A673 (cell line): ENCODE measurements at regions not wholly inside any gene's neighbourhood (a gene's known extent, or its start where the extent isn't known, plus 50 kb on each side); places are given as distances from the start of the nearest gene placed in this dataset.

Source experiments
- BruUV-seq: library from RNA; stranded (reverse); fragments of 400-500 nt; replicated peaks from 2 replicates; lab custom pipeline; 2021; lab: Mats Ljungman, UMichigan
- CTCF ChIA-PET: fragments of 300-600 bp; sonication (Branson Sonifier 250); formaldehyde crosslinking; loops from one replicate; lab custom pipeline; 2022; ENCODE audit warnings: antibody characterized with exemption; lab: Charles Lee
- POLR2A ChIA-PET: fragments of 300-600 bp; sonication (Branson Sonifier 250); formaldehyde crosslinking; loops from one replicate; lab custom pipeline; 2022; ENCODE audit warnings: antibody characterized with exemption; ENCODE audit not compliant: low non-redundant PET; lab: Charles Lee
- DNase-seq: peaks from one replicate; pipeline ENCODE4 v3.0.0-alpha.2; 2015; ENCODE audit warnings: low spot score
- H3K27ac ChIP-seq: fragments of 200-600 bp; sonication (generic); 2 replicates; pipeline ENCODE4 v1.5.1; 2016; ENCODE audit warnings: mixed run types, low read depth, mild to moderate bottlenecking, mixed read lengths, antibody characterized with exemption, low read length; ENCODE audit not compliant: poor library complexity, severe bottlenecking
- H3K27me3 ChIP-seq: fragments of 200-600 bp; sonication (generic); replicated peaks from 2 replicates; pipeline ENCODE4 v1.6.1; 2017; ENCODE audit warnings: mixed run types, low read depth, mild to moderate bottlenecking, mixed read lengths, antibody characterized with exemption, low read length; ENCODE audit not compliant: insufficient read depth, poor library complexity
- H3K36me3 ChIP-seq: fragments of 200-600 bp; sonication (generic); 2 replicates; pipeline ENCODE4 v1.6.1; 2016; ENCODE audit warnings: mixed run types, mild to moderate bottlenecking, mixed read lengths, antibody characterized with exemption, low read length; ENCODE audit not compliant: insufficient read depth, poor library complexity, severe bottlenecking
- H3K4me1 ChIP-seq: fragments of 200-600 bp; sonication (generic); 2 replicates; pipeline ENCODE4 v1.6.1; 2017; ENCODE audit warnings: mixed run types, mild to moderate bottlenecking, mixed read lengths, antibody characterized with exemption, low read length; ENCODE audit not compliant: insufficient read depth, poor library complexity, severe bottlenecking
- H3K4me3 ChIP-seq: fragments of 200-600 bp; sonication (generic); 2 replicates; pipeline ENCODE4 v1.5.1; 2016; ENCODE audit warnings: low read depth, mixed run types, mild to moderate bottlenecking, mixed read lengths, low read length; ENCODE audit not compliant: poor library complexity, severe bottlenecking
- H3K9me3 ChIP-seq: fragments of 200-600 bp; sonication (generic); 2 replicates; pipeline ENCODE4 v1.6.1; 2016; ENCODE audit warnings: mixed run types, low read depth, mild to moderate bottlenecking, mixed read lengths, antibody characterized with exemption, low read length; ENCODE audit not compliant: poor library complexity, severe bottlenecking
- EZH2 ChIP-seq: fragments of 200-600 bp; sonication (generic); IDR thresholded peaks from 2 replicates; pipeline ENCODE4 v1.6.1; 2017; ENCODE audit warnings: borderline replicate concordance, low read depth, mild to moderate bottlenecking, mixed read lengths, antibody characterized with exemption, low read length; ENCODE audit not compliant: poor library complexity, severe bottlenecking
- intact Hi-C: fragments of 100-400 bp; cut with micrococcal nuclease; formaldehyde crosslinking; loops from one replicate; pipeline ENCODE4 v1.10.0; 2022; ENCODE audit not compliant: unreplicated experiment
- TF ChIP-seq, protein P1 (sequence below): fragments of 300-800, 200-600 bp; sonication (generic); conservative IDR thresholded peaks from 2 replicates; pipeline ENCODE4 v1.5.1; 2017; ENCODE audit warnings: low read depth, mild to moderate bottlenecking, antibody characterized with exemption, low read length, moderate library complexity, mixed read lengths

DNA sequence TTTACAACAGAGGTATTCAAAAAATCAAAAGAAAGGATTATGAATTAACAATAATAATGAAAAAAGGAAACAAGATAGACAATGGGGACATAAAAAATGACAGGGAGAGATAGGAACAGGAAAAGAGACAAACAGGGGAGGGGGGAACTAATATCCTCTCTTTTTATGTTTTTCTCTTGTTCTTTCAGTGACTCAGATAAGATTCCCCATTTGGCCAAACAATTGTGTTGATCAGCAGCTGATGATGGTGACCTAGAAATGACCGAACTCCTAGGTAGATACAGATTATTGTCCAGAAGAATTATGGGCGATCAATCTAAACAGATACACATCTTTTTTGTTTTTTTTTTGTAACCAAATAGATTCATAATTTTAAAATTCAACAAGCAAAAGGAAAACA is 1277.2 kb upstream of the FLRT2 start:
- no TSS peak for BruUV-seq
- no peaks in the 10 kb centered on the region for H3K36me3 ChIP-seq
- peak overlapping the region; percentile 33 for H3K27ac ChIP-seq
- DNase-seq = peak; percentile 36
- H3K27me3 ChIP-seq = no peaks in the 10 kb centered on the region
- H3K4me3 ChIP-seq = no peak overlapping the region
- ChIA-PET POLR2A (interaction anchor here (0.7 kb wide), 1 partner anchor 280 kb away, joined by 4 read pairs; no protein-coding TSS in a partner anchor), CTCF (no interaction called here)
- H3K4me1 ChIP-seq = peaks cover 52% of the 10 kb centered on the region
- no peaks in the 10 kb centered on the region for H3K9me3 ChIP-seq
- TF ChIP-seq, protein P1, sequence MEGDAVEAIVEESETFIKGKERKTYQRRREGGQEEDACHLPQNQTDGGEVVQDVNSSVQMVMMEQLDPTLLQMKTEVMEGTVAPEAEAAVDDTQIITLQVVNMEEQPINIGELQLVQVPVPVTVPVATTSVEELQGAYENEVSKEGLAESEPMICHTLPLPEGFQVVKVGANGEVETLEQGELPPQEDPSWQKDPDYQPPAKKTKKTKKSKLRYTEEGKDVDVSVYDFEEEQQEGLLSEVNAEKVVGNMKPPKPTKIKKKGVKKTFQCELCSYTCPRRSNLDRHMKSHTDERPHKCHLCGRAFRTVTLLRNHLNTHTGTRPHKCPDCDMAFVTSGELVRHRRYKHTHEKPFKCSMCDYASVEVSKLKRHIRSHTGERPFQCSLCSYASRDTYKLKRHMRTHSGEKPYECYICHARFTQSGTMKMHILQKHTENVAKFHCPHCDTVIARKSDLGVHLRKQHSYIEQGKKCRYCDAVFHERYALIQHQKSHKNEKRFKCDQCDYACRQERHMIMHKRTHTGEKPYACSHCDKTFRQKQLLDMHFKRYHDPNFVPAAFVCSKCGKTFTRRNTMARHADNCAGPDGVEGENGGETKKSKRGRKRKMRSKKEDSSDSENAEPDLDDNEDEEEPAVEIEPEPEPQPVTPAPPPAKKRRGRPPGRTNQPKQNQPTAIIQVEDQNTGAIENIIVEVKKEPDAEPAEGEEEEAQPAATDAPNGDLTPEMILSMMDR = no peak
- TF ChIP-seq EZH2 = no peak
- intact Hi-C loops = loop anchor here (5.0 to 10.0 kb wide), 2 partner anchors 230 to 342 kb away; no protein-coding TSS in a partner anchor

DNA sequence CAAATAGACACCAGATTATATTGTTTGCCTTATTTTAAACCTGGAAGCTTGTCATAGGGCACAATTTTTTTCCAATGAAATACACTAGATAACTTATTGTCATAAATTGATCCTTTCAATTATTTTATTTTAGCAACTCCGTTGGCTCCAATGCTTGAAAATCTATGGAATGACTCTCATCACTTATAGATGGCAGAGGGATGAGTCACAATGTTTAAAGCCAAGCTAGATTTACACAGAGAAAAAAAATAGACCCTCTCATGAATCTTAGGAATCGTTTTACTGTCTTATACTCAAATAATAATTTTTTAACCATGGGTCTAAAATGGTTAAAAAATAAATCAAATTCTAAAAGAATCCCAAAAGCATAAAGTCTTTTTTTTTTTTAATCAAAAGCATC is 1276.6 kb upstream of the FLRT2 start:
- no TSS peak for BruUV-seq
- CTCF ChIA-PET = no interaction called here
- Histone ChIP-seq H3K36me3 (no peaks in the 10 kb centered on the region), H3K4me1 (peaks cover 52% of the 10 kb centered on the region), H3K4me3 (no peak overlapping the region), H3K9me3 (no peaks in the 10 kb centered on the region), H3K27ac (peak overlapping the region; percentile 11), H3K27me3 (no peaks in the 10 kb centered on the region)
- TF ChIP-seq, protein P1 = no peak
- no peak for TF ChIP-seq EZH2
- POLR2A ChIA-PET = no interaction called here
- DNase-seq = peak; percentile 25
- intact Hi-C loops = loop anchor here (5.0 to 10.0 kb wide), 2 partner anchors 231 to 341 kb away; no protein-coding TSS in a partner anchor

DNA sequence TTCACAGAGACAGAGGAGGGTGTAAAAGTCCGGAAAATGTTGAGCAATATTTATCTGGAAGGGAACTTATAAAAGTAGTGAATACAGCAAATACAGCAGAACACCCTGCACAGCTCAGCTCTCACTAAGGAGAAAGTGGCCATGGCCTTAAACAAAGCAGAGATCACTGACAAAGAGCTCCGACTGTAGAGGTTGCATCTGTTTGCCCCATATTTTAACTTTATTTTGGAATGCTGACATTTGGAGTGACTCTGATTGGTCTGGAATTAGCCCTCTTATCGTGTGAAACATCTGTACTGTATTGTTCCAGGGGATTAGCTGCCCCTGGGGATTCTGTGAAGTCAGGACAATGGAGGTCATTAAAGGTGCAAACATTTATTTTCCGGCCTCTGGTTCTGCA is 1275.7 kb upstream of the FLRT2 start:
- POLR2A ChIA-PET = no interaction called here
- Histone ChIP-seq H3K4me1 (peaks cover 52% of the 10 kb centered on the region), H3K27me3 (no peaks in the 10 kb centered on the region), H3K4me3 (no peak overlapping the region), H3K9me3 (no peaks in the 10 kb centered on the region), H3K36me3 (no peaks in the 10 kb centered on the region), H3K27ac (peak overlapping the region; percentile 27)
- peak; percentile 72 for DNase-seq
- no TSS peak for BruUV-seq
- no peak for TF ChIP-seq EZH2
- TF ChIP-seq, protein P1 = no peak
- CTCF ChIA-PET = no interaction called here
- intact Hi-C loops = loop anchor here (5.0 to 10.0 kb wide), 2 partner anchors 232 to 341 kb away; no protein-coding TSS in a partner anchor
